Muscle layer of duodenum (tissue), 2 donors: ENCODE measurements at regions not wholly inside any gene's neighbourhood (a gene's known extent, or its start where the extent isn't known, plus 50 kb on each side); places are given as distances from the start of the nearest gene placed in this dataset.
"Not testable (repeated sequence)": the region's sequence is repeated elsewhere in the genome, so short reads cannot be mapped to it uniquely, and the experiment has no call there.

Experiments used
- H3K27ac ChIP-seq: one replicate; pipeline ENCODE4 v1.7.0; 2013; ENCODE audit warnings: mild to moderate bottlenecking, low read length
- H3K27me3 ChIP-seq: one replicate; pipeline ENCODE4 v1.7.0; 2013; ENCODE audit warnings: low read depth, mild to moderate bottlenecking, control low read depth, low read length
- H3K36me3 ChIP-seq, 2 donors: one replicate each; pipeline ENCODE4 v1.7.0; 2013; ENCODE audit warnings: low read length in 2 of 2, control low read depth in 1 of 2, mild to moderate bottlenecking in 1 of 2; ENCODE audit not compliant: insufficient read depth in 2 of 2, control insufficient read depth in 1 of 2
- H3K4me1 ChIP-seq, 2 donors: one replicate each; pipeline ENCODE4 v1.7.0; 2013; ENCODE audit warnings: low read length in 2 of 2, mild to moderate bottlenecking in 2 of 2, control low read depth in 1 of 2, moderate library complexity in 1 of 2; ENCODE audit not compliant: insufficient read depth in 2 of 2, control insufficient read depth in 1 of 2
- H3K4me3 ChIP-seq, 2 donors: one replicate each; pipeline ENCODE4 v1.7.0; 2013; ENCODE audit warnings: low read length in 2 of 2, low read depth in 1 of 2, mild to moderate bottlenecking in 1 of 2
- H3K9me3 ChIP-seq, 2 donors: one replicate each; pipeline ENCODE4 v1.7.0; 2013; ENCODE audit warnings: low read length in 2 of 2, control low read depth in 1 of 2, mild to moderate bottlenecking in 1 of 2; ENCODE audit not compliant: control insufficient read depth in 1 of 2
- donor health status: healthy.

- Histone ChIP-seq H3K9me3 (no peaks in the 10 kb centered on the region), H3K27ac (no peak overlapping the region), H3K27me3 (no peaks in the 10 kb centered on the region), H3K4me3 (no peak overlapping the region), H3K4me1 (no peaks in the 10 kb centered on the region), H3K36me3 (no peaks in the 10 kb centered on the region)
Observed at GRCh38 chr2:77725045-77725444, 202.9 kb upstream of the LRRTM4 start.

GRCh38 chr2:77734662-77735340 lies 212.6 kb upstream of the LRRTM4 start:
- H3K4me1 ChIP-seq, H3K4me3 ChIP-seq, H3K27me3 ChIP-seq, H3K36me3 ChIP-seq, H3K9me3 ChIP-seq, H3K27ac ChIP-seq: not testable (repeated sequence)

- Histone ChIP-seq H3K4me3 (no peak overlapping the region), H3K4me1 (no peaks in the 10 kb centered on the region), H3K27ac (no peak overlapping the region), H3K9me3 (no peaks in the 10 kb centered on the region), H3K27me3 (no peaks in the 10 kb centered on the region), H3K36me3 (no peaks in the 10 kb centered on the region)
Observed at GRCh38 chr2:77737236-77737635, 215.1 kb upstream of the LRRTM4 start.

GRCh38 chr2:77746780-77747179 lies 224.6 kb upstream of the LRRTM4 start:
- H3K4me3 ChIP-seq = no peak overlapping the region
- H3K27ac ChIP-seq = no peak overlapping the region
- no peaks in the 10 kb centered on the region for H3K4me1 ChIP-seq
- H3K36me3 ChIP-seq = no peaks in the 10 kb centered on the region
- H3K27me3 ChIP-seq = no peaks in the 10 kb centered on the region
- H3K9me3 ChIP-seq = no peaks in the 10 kb centered on the region

DNA sequence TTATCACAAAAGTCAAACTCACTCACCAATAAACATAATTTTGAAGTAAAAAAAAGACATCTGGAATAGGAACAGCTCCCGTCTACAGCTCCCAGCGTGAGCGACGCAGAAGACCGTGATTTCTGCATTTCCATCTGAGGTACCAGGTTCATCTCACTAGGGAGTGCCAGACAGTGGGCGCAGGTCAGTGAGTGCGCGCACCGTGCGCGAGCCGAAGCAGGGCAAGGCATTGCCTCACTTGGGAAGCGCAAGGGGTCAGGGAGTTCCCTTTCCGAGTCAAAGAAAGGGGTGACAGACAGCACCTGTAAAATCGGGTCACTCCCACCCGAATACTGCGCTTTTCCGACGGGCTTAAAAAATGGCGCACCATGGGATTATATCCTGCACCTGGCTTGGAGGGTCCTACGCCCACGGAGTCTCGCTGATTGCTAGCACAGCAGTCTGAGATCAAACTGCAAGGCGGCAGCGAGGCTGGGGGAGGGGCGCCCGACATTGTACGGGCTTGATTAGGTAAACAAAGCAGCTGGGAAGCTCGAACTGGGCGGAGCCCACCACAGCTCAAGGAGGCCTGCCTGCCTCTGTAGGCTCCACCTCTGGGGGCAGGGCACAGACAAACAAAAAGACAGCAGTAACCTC lies 231.7 kb upstream of the LRRTM4 start:
- H3K36me3 ChIP-seq, H3K4me3 ChIP-seq, H3K27ac ChIP-seq, H3K27me3 ChIP-seq, H3K4me1 ChIP-seq, H3K9me3 ChIP-seq: not testable (repeated sequence)

- Histone ChIP-seq H3K27ac (no peak overlapping the region), H3K27me3 (no peaks in the 10 kb centered on the region), H3K4me1 (no peaks in the 10 kb centered on the region), H3K36me3 (no peaks in the 10 kb centered on the region), H3K9me3 (peaks cover 0 to under 1% of the 10 kb centered on the region in 2 donors), H3K4me3 (no peak overlapping the region)
Observed at GRCh38 chr2:77767388-77768076, 245.4 kb upstream of the LRRTM4 start.

- Histone ChIP-seq H3K27ac (no peak overlapping the region), H3K4me1 (no peaks in the 10 kb centered on the region), H3K27me3 (no peaks in the 10 kb centered on the region), H3K36me3 (no peaks in the 10 kb centered on the region), H3K9me3 (peaks cover 0 to 3% of the 10 kb centered on the region in 2 donors), H3K4me3 (no peak overlapping the region)
Observed at GRCh38 chr2:77768508-77768907, 246.3 kb upstream of the LRRTM4 start.

DNA sequence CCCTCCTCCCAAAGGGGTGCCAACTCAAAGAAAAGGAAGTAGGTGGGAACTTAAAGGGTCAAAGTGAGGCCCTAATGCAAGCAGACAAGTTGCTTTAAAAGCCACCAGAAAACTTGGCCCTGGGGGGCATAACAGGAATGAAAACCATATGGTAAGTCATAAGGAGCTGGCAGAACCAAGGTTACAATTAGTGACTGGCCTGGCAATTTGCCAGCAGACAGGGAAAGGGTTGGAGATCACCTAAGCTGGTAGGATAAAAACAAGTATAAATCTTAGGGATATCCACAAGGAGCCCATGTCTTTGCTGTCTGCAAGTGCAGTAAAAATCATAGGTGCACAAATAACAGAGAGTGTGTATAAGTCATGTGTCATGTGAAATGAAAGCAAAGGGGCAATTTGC lies 256.7 kb upstream of the LRRTM4 start:
- no peaks in the 10 kb centered on the region for H3K9me3 ChIP-seq
- H3K4me1 ChIP-seq = no peaks in the 10 kb centered on the region
- H3K36me3 ChIP-seq = no peaks in the 10 kb centered on the region
- H3K27ac ChIP-seq = no peak overlapping the region
- H3K27me3 ChIP-seq = no peaks in the 10 kb centered on the region
- H3K4me3 ChIP-seq = no peak overlapping the region

DNA sequence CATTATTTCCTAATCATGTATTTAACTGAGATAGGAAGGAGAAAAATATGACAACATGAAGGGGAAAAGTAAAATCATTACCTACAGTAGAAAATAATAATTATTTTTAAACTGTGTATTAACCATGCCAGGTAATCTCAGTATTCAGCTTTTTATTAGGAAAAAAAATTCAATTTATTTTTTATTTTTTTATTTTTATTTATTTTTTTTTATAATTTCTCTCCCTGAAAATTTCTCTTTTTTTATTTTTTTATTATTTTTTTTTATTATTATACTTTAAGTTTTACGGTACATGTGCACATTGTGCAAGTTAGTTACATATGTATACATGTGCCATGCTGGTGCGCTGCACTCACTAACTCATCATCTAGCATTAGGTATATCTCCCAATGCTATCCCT lies 271.3 kb upstream of the LRRTM4 start:
- H3K9me3 ChIP-seq, H3K27me3 ChIP-seq, H3K4me1 ChIP-seq, H3K4me3 ChIP-seq, H3K36me3 ChIP-seq, H3K27ac ChIP-seq: not testable (repeated sequence)

GRCh38 chr2:77796397-77796796 lies 274.2 kb upstream of the LRRTM4 start:
- no peaks in the 10 kb centered on the region for H3K9me3 ChIP-seq
- H3K4me1 ChIP-seq = no peaks in the 10 kb centered on the region
- H3K27ac ChIP-seq = no peak overlapping the region
- H3K4me3 ChIP-seq = no peak overlapping the region
- no peaks in the 10 kb centered on the region for H3K36me3 ChIP-seq
- no peaks in the 10 kb centered on the region for H3K27me3 ChIP-seq

DNA sequence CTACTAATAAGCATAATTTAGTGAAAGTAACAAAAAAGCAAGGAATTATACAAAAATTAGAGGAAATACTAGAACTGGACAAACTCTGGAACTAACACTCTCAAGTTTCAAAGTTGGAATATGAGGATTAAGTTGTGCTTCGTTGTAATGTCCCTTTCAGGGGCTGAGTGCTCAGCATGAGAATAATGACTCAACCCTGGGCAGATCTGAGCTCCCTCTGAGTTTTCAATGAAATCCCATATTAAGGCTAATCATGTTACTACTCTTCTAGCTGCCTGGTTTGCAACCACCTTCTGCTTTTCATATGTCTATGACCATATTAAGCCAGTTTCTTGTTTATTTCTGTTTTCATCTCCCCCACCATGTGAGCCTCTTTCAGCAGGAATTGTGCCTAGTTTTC lies 274.9 kb upstream of the LRRTM4 start:
- H3K9me3 ChIP-seq = no peaks in the 10 kb centered on the region
- H3K4me3 ChIP-seq = no peak overlapping the region
- H3K36me3 ChIP-seq = no peaks in the 10 kb centered on the region
- H3K27ac ChIP-seq = no peak overlapping the region
- H3K27me3 ChIP-seq = no peaks in the 10 kb centered on the region
- no peaks in the 10 kb centered on the region for H3K4me1 ChIP-seq
